ENCODE measurements at regions not wholly inside any gene's neighbourhood (a gene's known extent, or its start where the extent isn't known, plus 50 kb on each side); places are given as distances from the start of the nearest gene placed in this dataset.

GRCh38 chr5:68710514-68710913 is 383.3 kb upstream of the SLC30A5 start:
- Mint-ChIP-seq H3K27ac (no peak overlapping the region), H3K4me3 (no peak overlapping the region)

DNA sequence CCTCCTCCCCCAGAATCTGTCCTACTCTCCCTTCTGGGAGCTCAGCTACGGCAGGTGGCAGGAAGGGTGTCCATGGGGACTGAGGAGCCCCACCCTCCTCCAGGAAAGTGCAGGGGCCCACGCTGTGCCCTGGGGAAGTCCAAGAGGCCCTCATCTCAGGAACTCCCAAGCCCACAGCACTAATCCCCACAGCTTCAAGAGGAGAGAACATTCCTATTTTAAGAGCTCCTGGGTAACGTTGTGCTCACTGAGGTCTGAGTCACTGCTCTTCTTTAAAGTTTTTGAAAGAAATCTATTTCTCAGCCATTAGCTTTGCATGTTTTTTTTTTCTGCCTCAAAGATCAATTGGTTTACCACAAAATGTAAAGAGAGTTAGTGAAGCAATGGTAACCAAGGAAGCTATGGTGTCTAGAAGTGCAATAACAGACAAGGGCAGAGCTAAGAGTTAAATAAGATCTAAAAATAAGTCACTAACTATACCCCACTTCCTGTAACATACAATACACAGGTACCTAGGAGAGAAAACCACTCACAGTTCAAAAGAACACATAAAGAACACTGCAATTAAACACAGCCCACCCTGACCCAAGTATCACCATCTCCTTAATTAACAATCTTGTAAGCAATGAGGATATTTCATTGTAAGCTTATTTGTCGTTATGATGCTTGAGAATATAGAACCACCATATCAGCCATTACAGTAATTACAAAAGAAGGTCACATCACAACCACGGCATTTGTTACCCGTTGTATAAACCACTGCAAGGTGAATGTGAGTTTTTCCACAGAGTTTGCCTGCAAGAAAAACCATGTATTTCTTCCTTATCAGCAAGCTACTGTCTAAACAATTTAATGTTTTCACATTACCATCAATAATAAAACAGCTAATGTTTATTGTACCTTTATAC is 382.3 kb upstream of the SLC30A5 start:
- no peak overlapping the region for H3K27ac ChIP-seq (ENCODE audit: low read depth)
- H3K4me1 ChIP-seq (ENCODE audit: insufficient read depth) = no peaks in the 10 kb centered on the region
- no peak overlapping the region for H3K27ac Mint-ChIP-seq
- TF ChIP-seq ZNF331 (CRISPR knock-in tag; IDR thresholded peaks at IDR 0.05; ENCODE audit: low read depth) (no peak), ZNF114 (CRISPR knock-in tag; IDR thresholded peaks at IDR 0.05) (no peak), CREB1 (CRISPR knock-in tag; IDR thresholded peaks at IDR 0.05; ENCODE audit: low read depth) (no peak)
- TF ChIP-seq, protein P1, sequence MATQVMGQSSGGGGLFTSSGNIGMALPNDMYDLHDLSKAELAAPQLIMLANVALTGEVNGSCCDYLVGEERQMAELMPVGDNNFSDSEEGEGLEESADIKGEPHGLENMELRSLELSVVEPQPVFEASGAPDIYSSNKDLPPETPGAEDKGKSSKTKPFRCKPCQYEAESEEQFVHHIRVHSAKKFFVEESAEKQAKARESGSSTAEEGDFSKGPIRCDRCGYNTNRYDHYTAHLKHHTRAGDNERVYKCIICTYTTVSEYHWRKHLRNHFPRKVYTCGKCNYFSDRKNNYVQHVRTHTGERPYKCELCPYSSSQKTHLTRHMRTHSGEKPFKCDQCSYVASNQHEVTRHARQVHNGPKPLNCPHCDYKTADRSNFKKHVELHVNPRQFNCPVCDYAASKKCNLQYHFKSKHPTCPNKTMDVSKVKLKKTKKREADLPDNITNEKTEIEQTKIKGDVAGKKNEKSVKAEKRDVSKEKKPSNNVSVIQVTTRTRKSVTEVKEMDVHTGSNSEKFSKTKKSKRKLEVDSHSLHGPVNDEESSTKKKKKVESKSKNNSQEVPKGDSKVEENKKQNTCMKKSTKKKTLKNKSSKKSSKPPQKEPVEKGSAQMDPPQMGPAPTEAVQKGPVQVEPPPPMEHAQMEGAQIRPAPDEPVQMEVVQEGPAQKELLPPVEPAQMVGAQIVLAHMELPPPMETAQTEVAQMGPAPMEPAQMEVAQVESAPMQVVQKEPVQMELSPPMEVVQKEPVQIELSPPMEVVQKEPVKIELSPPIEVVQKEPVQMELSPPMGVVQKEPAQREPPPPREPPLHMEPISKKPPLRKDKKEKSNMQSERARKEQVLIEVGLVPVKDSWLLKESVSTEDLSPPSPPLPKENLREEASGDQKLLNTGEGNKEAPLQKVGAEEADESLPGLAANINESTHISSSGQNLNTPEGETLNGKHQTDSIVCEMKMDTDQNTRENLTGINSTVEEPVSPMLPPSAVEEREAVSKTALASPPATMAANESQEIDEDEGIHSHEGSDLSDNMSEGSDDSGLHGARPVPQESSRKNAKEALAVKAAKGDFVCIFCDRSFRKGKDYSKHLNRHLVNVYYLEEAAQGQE (IDR thresholded peaks at IDR 0.05; ENCODE audit: unreplicated experiment) = no peak
- no peaks in the 10 kb centered on the region for H3K27me3 Mint-ChIP-seq (ENCODE audit: insufficient read depth, low read depth, poor library complexity)
- H3K36me3 ChIP-seq (ENCODE audit: insufficient read depth) = no peaks in the 10 kb centered on the region
- no peak overlapping the region for H3K4me2 ChIP-seq
- no peaks in the 10 kb centered on the region for H3F3A ChIP-seq (replicated peaks; ENCODE audit: low read depth)
- H3K4me3 ChIP-seq = no peak overlapping the region
- H3K4me1 Mint-ChIP-seq = no peaks in the 10 kb centered on the region
- H3K9me2 ChIP-seq (ENCODE audit: insufficient read depth) = 0 out of 2 replicates have a peak, but pooled peaks cover 5% of the 10 kb centered on the region
- no peaks in the 10 kb centered on the region for H3K27me3 ChIP-seq (ENCODE audit: insufficient read depth)
- no peak overlapping the region for H3K4me3 Mint-ChIP-seq
- H3K9me3 Mint-ChIP-seq = no peaks in the 10 kb centered on the region; the same call in 2 of the 3 replicates
- DNase-seq (ENCODE audit: low spot score) (no peak), ATAC-seq (no peak)
- H4K20me1 ChIP-seq (replicated peaks; ENCODE audit: insufficient read depth) = no peaks in the 10 kb centered on the region
- peak overlapping the region; percentile 66 for H2AFZ ChIP-seq
- H3K36me3 Mint-ChIP-seq (ENCODE audit: low read depth) = no peaks in the 10 kb centered on the region
- no peaks in the 10 kb centered on the region for H3K79me2 ChIP-seq (replicated peaks; ENCODE audit: insufficient read depth)

More at GRCh38 chr5:68710514-68710913, 383.3 kb upstream of the SLC30A5 start:
- no peaks in the 10 kb centered on the region for H4K20me1 ChIP-seq (replicated peaks; ENCODE audit: insufficient read depth)
- no peak overlapping the region for H3K27ac ChIP-seq (ENCODE audit: low read depth)
- H3K4me2 ChIP-seq = no peak overlapping the region
- no peaks in the 10 kb centered on the region for H3K27me3 ChIP-seq (ENCODE audit: insufficient read depth)
- 0 out of 2 replicates have a peak overlapping the region, but pooled peaks have one; percentile 66 for H2AFZ ChIP-seq
- Mint-ChIP-seq H3K9me3 (no peaks in the 10 kb centered on the region; the same call in 2 of the 3 replicates), H3K36me3 (ENCODE audit: low read depth) (no peaks in the 10 kb centered on the region), H3K4me1 (no peaks in the 10 kb centered on the region), H3K27me3 (ENCODE audit: insufficient read depth, low read depth, poor library complexity) (no peaks in the 10 kb centered on the region)
- TF ChIP-seq EZH2 (IDR thresholded peaks at IDR 0.05; ENCODE audit: low read depth, unreplicated experiment) = no peak
- no peak for TF ChIP-seq EZH2phosphoT487 (IDR thresholded peaks at IDR 0.05; ENCODE audit: unreplicated experiment)
- TF ChIP-seq, protein P2, sequence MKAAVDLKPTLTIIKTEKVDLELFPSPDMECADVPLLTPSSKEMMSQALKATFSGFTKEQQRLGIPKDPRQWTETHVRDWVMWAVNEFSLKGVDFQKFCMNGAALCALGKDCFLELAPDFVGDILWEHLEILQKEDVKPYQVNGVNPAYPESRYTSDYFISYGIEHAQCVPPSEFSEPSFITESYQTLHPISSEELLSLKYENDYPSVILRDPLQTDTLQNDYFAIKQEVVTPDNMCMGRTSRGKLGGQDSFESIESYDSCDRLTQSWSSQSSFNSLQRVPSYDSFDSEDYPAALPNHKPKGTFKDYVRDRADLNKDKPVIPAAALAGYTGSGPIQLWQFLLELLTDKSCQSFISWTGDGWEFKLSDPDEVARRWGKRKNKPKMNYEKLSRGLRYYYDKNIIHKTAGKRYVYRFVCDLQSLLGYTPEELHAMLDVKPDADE (IDR thresholded peaks at IDR 0.05) = no peak
- no peak for TF ChIP-seq JUNB (IDR thresholded peaks at IDR 0.05; ENCODE audit: unreplicated experiment)
- no peak for TF ChIP-seq POLR2AphosphoS5 (IDR thresholded peaks at IDR 0.05; ENCODE audit: low read depth)
- no peak for TF ChIP-seq CTCF (conservative IDR thresholded peaks at IDR 0.05; ENCODE audit: low read depth in 2 of 2)
- H3K4me1 ChIP-seq (ENCODE audit: insufficient read depth) = no peaks in the 10 kb centered on the region
- H3K36me3 ChIP-seq (ENCODE audit: insufficient read depth) = no peaks in the 10 kb centered on the region
- 0 out of 2 replicates have a peak, but pooled peaks cover 5% of the 10 kb centered on the region for H3K9me2 ChIP-seq (ENCODE audit: insufficient read depth)
- no peaks in the 10 kb centered on the region for H3F3A ChIP-seq (replicated peaks; ENCODE audit: low read depth)
- H3K79me2 ChIP-seq (replicated peaks; ENCODE audit: insufficient read depth) = no peaks in the 10 kb centered on the region
- ATAC-seq = no peak
- DNase-seq (ENCODE audit: low spot score) = no peak
- no peak overlapping the region for H3K4me3 ChIP-seq

Data from GM23338 (cell line).